SIG-M5 treated with dmso at 0.1 percent for 504 hours (cell line): ENCODE measurements at regions not wholly inside any gene's neighbourhood (a gene's known extent, or its start where the extent isn't known, plus 50 kb on each side); places are given as distances from the start of the nearest gene placed in this dataset.

ENCODE experiments used
- DNase-seq: peaks from one replicate; lab custom pipeline; 2025; ENCODE audit not compliant: unreplicated experiment; lab: John Stamatoyannopoulos, UW

DNA sequence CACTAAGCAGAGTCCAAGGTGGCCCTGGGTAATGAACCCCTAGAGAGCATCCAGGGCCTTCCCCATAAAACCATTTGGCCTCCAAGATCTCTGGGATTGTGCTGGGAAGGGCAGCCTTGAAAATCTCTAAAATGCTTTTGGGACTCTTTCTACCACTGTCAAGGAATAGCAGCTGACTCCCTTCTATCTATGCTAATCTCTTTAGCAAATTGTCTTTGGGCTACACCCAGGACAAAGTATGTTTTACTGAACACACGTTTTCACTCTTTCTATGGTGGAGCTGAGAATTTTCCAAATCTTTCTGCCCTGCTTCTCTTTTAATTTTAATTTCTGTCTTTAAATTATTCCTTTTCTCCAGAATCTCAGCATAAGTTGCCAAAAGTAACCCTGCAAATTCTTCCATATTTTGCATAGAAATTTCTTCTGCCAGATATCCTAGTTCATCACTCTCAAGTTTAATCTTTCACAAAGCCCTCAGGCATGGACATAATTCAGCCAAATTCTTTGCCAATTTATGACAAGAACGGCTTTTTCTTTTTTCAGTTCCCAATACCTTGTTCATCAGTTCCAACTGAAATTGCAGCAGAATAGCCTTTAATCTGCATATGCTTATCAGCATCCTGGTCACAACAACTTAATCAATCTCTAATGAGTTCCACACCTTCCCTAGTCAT, 687.0 kb upstream of the ADGRL4 start:
- DNase-seq: no peak

DNA sequence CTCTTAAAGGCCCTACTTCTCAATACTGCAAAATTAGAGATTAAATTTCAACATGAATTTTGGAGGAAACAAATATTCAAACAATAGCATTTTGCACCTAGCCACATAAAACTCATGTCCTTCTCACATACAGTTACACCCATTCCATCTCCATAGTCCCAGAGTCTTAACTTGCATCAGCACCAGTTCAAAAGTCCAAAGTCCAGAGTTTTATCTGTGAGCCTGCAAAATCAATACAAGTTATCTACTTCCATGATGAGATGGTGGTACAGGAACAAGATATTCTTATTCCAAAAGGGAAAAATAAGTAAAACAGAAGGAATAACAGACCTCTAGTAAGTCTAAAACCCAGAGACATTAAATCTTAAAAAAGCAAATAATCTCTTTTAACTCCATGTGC, 686.0 kb upstream of the ADGRL4 start:
- no peak for DNase-seq

DNA sequence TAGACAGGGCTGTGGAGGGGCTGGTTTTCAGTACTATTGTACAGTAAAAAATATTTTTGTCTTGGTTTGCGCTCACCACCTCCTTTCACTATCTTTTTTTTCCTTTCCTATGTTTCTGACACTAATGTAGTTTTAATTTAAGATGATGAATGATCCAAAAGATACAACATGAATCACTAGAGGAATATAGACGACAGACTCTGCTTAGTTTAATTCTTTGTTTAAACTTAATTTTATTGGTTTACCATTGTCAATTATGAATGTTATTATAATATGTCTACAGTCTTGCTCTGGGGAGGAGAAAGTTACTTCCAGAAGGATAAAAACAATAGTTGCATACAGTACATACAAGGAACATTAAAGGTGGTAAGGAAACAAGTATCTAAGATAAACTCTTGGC, 682.4 kb upstream of the ADGRL4 start:
- DNase-seq: no peak

DNA sequence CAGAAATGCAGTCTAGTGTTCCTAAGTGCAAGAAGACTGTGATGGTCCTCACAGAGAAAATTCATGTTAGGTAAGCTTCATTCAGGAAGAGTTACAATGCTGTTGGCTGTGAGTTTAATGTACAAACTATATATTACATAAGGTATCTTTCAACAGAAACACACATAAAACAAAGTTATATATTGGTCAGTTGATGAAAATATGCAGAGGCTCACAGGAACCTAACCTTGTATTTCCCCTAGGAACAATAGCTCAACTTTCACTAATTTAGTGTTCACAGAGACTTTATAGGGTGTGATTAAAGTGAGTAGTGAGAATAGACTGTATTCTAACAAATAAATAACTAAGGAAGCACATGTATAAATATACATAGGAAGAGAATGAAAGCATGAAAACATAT, 676.9 kb upstream of the ADGRL4 start:
- DNase-seq: no peak

DNA sequence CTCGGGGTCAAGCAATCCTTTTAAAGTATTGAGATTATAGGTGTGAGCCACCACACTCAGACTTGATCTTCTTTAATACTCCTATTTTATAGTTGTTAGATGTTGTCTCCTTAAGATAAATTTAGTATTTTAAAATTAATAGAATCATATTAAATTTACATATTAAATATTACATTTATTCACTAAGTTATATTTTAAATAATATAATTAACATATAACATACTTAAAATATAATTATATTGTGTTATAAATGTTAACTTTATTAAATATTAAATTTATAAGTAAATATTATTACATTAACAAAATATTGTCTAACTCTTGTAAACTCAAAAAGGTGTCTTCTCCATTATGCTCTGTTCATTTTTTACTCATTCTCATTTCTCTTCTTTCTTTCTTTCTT, 675.9 kb upstream of the ADGRL4 start:
- DNase-seq: no peak

DNA sequence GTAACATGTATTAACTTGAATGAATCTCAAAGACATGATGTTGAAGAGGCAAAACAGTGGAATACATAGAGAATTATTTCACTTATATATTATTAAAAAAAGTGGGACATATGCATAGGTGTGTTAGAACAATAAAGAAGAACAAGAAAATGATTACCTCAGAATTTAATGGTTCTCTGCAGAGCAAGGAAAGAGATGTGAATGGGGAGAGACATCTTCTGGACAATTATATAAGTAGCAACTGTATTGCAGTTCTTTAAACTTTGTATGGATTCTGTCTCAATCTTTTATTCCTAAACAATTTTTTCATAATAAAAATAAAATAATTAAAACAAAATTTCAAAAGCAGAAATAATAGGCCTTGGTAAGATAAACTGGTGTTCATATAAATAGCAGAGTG, 674.9 kb upstream of the ADGRL4 start:
- DNase-seq: no peak

DNA sequence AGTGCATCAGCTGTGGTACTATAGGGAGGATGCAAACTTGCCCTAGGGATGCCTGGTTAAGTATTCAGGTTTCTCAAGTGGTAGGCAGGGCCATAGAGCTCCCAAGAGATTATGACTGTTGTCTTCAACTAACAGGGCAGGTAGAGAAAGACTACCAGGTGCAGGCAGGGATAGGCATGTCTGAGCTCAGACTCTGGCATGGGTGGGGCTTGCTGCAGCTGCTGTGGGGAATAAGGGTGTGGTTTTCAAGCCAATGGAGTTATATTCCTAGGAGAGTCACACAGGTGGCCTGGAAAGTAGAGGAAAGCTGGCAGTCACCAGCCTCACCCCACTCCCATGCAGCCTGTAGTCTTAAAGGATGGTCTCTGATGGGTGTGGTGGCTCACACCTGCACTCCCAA, 673.4 kb upstream of the ADGRL4 start:
- DNase-seq: no peak

DNA sequence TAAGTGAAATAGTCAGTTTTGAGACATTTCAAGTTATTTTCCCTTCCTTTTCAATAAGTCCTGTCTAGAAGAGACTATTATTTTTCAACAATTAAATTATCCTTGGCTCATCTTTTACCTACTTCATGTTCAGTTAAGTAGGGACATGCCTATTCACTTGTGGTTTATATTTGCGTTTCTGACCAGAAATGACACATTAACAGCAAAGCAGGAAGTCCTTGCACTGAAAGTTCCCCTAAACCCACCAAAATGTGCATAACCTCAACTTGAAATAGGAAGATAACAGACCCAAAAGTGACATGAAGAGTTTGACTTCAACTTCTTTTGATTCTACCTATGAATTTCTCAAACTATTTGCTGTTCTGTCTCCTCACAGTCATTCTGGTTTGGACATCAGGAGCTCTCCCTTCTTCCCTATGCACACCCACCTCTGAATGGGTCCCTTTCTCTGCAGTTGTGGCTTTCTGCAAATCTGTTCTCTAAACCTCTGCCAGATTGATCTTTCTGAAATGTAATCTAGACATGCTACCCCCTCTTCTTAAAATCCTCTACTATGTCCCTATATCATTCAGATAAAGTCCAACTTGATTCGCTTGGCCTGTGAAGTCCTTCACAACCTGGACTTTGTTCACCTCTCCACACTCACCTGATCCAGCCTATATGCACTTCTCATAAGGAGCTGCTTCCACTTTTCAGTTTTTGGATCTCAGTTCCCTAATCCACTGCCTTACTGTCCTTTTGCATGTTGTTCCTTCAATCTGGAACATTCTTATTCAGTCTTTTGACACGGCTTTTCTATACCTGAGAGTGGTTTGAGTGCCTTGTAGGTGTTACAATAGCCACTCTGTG, 661.5 kb upstream of the ADGRL4 start:
- DNase-seq: no peak

DNA sequence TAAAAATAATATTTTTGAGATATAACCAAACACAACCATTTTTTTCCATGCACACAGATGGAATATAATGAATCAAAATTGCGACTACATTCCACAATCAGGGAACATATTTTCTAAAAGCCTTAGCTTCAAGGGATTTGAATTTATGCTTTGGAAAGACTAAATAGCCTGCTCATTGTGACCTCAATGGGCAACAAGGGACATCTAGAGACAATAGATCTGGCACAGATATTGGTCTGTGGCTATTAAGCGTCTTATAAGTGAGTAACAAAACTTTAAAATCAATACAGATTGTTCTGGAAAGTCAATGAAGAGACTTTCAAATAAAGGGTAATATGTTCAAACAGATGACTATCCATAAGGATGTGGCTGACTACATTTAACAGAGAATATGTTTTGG, 660.6 kb upstream of the ADGRL4 start:
- no peak for DNase-seq

DNA sequence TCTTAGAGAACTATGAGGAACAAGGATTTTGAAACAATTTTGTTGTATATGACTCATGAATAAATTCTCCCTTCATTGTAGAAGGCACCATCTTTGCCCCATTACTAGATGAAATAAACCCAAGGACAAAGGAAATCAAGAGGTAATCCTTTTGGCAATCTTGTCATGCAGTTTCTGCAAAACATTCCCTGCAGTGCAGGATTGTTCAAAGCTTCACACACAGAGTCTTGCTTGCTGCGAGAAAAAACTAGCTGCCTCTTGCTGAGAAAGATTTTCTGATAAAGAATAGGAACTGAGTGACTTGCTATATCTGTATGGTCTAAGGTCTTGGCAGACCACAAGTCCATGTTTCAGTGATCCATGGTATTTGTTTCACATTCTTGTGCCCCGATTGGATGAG, 657.4 kb upstream of the ADGRL4 start:
- DNase-seq: no peak

DNA sequence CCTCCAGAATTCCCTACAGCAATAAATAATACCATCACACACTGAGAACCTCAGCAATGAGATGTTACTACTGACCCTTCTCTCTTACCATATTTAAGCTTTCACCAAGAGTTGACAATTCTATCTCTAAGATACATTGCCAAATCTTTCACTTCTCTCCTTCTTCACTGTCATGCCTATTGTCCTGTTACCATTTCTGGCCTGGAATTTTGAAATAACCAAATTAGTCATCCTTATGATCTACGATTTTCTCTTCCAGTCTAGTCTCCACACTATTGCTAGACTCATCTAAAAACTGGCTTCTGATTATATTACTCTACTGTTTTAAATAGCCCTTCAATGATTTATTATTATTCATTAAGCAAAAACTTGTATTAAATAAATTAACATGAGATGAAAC, 656.1 kb upstream of the ADGRL4 start:
- DNase-seq: no peak

DNA sequence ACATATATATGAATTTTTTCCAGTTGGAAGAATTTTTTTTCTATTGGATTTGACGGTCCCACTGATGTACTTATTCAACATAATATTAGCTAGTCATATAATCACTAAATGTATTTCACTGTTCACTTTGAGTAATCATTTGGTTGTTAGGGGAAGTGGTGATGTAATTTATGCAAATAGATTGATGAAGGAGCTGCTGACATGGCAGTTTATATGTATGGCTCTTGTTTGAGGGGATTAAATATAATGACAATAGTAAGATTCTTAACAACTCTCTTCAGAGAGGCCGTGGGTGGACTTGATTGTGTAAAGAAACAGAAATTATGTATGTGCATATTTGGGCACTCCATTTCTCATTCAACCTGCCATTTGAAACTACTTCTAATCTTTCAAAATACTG, 653.6 kb upstream of the ADGRL4 start:
- no peak for DNase-seq

DNA sequence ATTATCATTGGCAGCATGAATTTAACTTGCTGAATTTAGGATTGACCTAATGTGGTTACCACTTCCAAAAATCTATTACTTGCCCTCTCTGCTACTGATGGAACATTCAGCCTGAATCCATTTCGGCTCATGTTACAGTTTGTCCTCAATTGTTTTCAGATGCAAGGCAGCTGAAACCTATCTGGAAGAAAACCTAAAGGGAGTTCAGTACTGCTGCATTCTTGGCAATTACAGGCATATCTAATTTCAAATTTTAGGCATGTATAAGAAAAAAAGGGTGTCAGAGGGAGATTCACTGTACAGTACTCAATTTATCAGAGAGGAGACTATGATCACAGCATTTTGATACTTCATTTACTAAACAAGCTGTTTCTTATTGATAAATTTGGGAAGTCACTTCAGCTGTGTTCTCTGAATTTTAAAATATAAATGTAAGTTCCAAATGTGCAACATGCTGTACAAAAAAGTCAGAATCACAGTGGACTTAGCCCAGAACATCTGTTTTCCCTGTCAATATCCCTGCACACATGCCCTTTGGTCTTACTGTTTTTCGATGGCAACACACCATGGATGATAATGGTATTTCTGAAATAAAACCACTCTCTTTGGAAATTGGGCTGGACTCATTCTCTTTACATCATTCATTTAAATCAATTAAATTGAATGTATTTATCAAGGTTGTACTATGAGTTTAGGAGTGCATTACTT, 651.6 kb upstream of the ADGRL4 start:
- DNase-seq: no peak

DNA sequence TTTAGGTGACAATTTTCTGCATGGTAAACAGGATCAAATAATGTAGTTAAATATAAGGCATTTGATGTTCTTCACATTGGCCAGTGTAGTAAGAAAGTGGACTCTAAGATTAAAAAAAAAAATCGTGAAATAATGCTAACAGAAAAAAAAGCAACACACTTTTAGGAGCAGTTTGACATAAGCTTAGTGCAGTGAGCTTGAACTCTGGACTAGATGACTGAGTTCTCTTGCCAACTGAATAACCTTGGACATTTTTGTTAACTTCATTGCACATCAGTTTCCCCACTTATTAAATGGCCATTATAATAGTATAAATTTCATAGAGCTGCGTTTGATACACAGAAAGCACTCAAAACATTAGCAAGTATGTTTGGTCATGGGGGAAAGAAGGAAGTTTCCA, 649.3 kb upstream of the ADGRL4 start:
- DNase-seq: no peak

DNA sequence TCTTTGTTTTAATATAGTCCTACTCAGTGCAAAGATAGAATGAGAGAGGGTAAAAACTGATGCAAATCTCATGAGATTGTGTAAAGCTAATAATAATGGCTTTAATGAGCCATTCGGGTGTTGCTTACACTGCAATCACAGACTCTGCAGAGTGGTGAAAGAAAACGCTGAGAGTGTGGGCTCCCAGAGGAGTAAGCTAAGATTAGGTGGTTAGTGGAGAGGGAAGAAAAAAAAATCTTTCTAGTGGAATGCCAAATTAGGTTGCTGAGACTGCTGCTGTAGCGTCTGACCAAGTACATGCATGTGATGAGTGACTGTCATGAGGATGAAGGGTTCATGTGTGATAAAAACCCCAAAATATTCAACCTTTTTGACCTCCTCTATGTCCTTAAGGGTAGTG, 645.9 kb upstream of the ADGRL4 start:
- no peak for DNase-seq

DNA sequence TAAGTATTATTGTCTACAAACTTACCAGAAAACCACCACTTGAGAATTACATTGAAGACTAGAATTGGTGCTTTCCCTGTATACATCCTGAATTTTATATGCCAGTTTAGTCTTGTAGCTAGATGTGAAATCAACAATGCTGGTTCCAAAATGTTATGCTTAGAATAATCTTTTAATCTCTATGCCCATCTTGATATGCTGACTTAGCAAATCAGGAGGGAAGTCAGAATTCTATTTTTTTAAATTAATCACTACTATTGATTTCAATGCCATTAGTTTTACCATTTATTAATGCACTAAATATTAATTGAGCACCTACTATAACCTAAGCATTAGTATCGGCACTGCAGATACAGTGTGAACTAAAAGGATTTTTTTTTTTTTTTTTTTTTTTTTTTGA, 641.6 kb upstream of the ADGRL4 start:
- no peak for DNase-seq

DNA sequence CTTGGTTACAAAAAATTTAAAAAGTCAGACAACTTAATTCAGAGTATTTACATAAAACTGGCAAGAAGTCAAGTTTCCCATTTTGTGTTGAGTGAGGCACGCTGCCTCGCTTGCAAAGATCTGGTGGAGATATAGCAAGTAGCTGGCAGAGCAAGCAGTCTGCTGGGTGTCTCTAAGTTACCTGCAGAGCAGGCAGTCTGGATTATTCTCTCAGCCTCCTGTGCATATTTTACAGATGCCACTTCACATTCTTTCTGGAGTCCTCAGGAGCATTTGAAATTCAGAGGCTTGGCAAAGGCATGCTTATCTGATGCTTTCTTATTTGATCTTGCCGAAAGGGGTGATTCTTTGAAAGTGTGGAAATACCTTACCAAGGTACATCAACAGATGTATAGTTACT, 640.4 kb upstream of the ADGRL4 start:
- DNase-seq: no peak

DNA sequence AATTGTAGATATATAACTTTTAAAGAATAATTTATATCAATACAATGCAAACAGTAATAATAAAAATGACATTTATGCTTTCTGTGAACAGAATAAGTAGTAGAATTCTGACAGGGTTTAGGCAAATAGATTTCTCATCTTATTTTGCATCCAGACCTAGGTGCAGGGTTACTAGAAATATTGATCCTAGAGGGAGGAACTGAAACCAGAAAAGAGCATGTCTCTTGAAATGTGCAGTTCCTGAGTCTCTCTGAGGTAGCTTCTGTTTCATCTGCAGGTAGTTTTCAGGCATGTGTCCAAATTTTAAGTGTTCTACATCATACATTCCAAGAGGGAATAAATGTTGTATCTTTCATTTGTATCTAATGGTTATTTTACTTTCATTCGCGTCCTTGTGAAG, 631.9 kb upstream of the ADGRL4 start:
- DNase-seq: no peak

DNA sequence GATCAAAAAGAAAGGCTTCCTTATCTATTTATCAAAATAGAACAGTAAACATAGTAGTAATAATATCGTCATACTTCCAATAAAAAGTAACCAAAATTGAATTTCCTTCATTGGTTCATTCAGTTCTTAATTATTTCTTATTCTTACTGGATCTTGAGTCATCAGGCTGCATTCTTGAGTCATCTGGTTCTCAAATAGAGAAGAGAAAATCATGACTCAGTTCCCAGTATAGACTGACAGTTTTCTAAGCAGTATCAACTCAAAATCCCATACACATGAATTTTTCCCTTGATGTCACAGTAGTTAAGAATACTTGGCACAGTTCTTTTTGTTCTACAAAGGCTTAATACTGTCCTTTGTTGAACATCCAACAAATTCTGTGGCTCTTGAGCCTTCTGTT, 626.9 kb upstream of the ADGRL4 start:
- DNase-seq: no peak

DNA sequence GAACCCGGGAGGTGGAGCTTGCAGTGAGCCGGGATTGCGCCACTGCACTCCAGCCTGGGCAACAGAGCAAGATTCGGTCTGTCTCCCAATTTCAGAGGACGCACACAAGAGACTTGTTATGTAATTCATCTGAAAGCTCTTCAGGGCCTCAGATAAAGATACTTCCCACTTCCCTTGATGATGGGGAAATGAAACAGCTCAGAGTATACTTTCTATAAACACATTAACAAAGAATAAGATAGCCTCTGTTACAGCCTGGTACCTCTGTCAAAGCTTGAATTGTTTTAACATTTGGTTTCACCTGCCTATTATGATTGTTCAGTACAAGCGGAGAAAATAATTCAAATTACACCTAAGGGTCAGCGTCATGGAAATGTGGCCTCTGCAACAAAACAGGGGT, 622.9 kb upstream of the ADGRL4 start:
- DNase-seq: no peak

DNA sequence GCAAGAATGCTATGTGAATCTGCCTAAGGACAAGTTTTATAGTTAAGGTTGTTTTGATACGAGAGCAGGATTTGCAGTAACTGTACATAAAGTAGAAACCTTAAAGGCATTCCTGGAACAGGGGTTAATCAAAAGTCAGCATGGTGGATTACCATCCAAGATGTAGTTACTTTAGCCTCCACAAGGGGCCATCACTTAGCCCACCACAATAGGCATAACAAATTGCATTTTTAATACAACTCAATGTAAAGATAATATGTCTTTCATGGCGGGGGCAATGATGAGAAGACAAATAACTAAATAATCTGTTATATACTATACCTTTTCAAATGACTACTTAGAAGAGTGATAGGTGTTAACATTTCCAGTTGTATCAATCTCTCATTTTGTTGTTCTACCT, 611.2 kb upstream of the ADGRL4 start:
- DNase-seq: no peak

DNA sequence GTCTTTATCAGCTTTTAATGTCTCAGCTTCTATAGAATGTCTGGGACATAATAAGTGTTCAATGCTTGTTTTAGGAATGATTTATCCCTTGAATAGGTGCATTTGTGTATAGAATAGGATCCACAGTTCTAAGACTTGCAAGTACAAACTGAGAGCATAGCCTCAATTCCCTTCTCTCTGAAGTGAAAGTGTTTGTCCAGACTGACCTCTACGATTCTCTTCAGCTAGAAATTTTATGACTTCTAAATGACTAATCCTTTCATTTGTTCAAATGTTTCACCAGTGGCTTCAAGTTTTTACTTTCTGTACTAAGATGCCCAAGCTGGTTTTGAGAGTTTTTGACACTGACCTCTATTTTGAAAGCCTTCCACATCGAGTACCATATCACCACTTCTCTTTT, 608.2 kb upstream of the ADGRL4 start:
- no peak for DNase-seq
